ENCODE measurements at regions not wholly inside any gene's neighbourhood (a gene's known extent, or its start where the extent isn't known, plus 50 kb on each side); places are given as distances from the start of the nearest gene placed in this dataset.

GRCh38 chr10:129388435-129388834 is 78.6 kb upstream of the MGMT start:
- Histone ChIP-seq H3K4me3 (ENCODE audit: low read depth in 1 of 2, low read length in 2 of 2) (no peak overlapping the region), H3K79me2 (ENCODE audit: insufficient read depth, low read length) (no peaks in the 10 kb centered on the region), H3K9ac (ENCODE audit: low read depth, low read length) (no peak overlapping the region), H2AFZ (ENCODE audit: low read depth, low read length) (no peak overlapping the region), H3K27ac (ENCODE audit: low read length) (no peak overlapping the region), H3K4me1 (ENCODE audit: insufficient read depth, low read length) (no peaks in the 10 kb centered on the region), H3K36me3 (ENCODE audit: insufficient read depth, low read length) (no peaks in the 10 kb centered on the region), H3K9me3 (ENCODE audit: insufficient read depth, low read length, severe bottlenecking) (no peaks in the 10 kb centered on the region), H3K4me2 (ENCODE audit: insufficient read depth, low read length) (no peak overlapping the region), H3K27me3 (ENCODE audit: insufficient read depth, low read length, poor library complexity) (no peaks in the 10 kb centered on the region), H4K20me1 (ENCODE audit: insufficient read depth, low read length) (no peaks in the 10 kb centered on the region)
- DNase-seq (no peak), ATAC-seq (ENCODE audit: insufficient read depth, low read depth) (no peak)
- TF ChIP-seq, protein P1, sequence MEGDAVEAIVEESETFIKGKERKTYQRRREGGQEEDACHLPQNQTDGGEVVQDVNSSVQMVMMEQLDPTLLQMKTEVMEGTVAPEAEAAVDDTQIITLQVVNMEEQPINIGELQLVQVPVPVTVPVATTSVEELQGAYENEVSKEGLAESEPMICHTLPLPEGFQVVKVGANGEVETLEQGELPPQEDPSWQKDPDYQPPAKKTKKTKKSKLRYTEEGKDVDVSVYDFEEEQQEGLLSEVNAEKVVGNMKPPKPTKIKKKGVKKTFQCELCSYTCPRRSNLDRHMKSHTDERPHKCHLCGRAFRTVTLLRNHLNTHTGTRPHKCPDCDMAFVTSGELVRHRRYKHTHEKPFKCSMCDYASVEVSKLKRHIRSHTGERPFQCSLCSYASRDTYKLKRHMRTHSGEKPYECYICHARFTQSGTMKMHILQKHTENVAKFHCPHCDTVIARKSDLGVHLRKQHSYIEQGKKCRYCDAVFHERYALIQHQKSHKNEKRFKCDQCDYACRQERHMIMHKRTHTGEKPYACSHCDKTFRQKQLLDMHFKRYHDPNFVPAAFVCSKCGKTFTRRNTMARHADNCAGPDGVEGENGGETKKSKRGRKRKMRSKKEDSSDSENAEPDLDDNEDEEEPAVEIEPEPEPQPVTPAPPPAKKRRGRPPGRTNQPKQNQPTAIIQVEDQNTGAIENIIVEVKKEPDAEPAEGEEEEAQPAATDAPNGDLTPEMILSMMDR (IDR thresholded peaks at IDR 0.05; ENCODE audit: borderline replicate concordance, extremely low read depth, low read length, poor library complexity, severe bottlenecking) = no peak
- TF ChIP-seq EZH2 (IDR thresholded peaks at IDR 0.05; ENCODE audit: borderline replicate concordance, low read depth, low read length, severe bottlenecking) = no peak

- Histone ChIP-seq H4K20me1 (ENCODE audit: insufficient read depth, low read length) (no peaks in the 10 kb centered on the region), H3K27ac (ENCODE audit: low read length) (no peak overlapping the region), H3K9me3 (ENCODE audit: insufficient read depth, low read length, severe bottlenecking) (no peaks in the 10 kb centered on the region), H3K9ac (ENCODE audit: low read depth, low read length) (no peak overlapping the region), H3K4me3 (ENCODE audit: low read depth in 1 of 2, low read length in 2 of 2) (no peak overlapping the region), H3K36me3 (ENCODE audit: insufficient read depth, low read length) (no peaks in the 10 kb centered on the region), H3K27me3 (ENCODE audit: insufficient read depth, low read length, poor library complexity) (no peaks in the 10 kb centered on the region), H3K4me2 (ENCODE audit: insufficient read depth, low read length) (no peak overlapping the region), H3K4me1 (ENCODE audit: insufficient read depth, low read length) (no peaks in the 10 kb centered on the region), H2AFZ (ENCODE audit: low read depth, low read length) (no peak overlapping the region), H3K79me2 (ENCODE audit: insufficient read depth, low read length) (no peaks in the 10 kb centered on the region)
- no peak for DNase-seq
- TF ChIP-seq, protein P1 (IDR thresholded peaks at IDR 0.05; ENCODE audit: borderline replicate concordance, extremely low read depth, low read length, poor library complexity, severe bottlenecking) = no peak
- no peak for TF ChIP-seq EZH2 (IDR thresholded peaks at IDR 0.05; ENCODE audit: borderline replicate concordance, low read depth, low read length, severe bottlenecking)
- ATAC-seq (ENCODE audit: insufficient read depth, low read depth) = no peak
Observed at GRCh38 chr10:129389194-129389593, 77.8 kb upstream of the MGMT start.

DNA sequence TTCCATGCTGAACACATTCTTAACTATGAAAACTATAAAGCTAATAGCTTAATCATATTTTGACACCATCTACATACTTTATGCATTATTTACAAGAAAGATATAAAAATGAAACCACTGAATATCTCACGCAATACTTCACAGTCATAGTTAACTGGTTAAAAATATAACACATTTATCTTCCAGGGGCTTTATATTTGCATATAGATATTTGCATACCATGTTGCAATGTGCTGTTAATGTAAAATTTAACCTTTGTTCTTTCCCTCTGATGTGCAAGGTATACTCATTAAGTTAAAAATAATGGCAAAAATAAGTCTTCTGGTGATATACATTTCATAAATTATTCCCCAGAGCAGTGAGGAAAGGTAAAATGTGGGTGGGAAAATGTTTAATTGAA is 76.9 kb upstream of the MGMT start:
- ATAC-seq (ENCODE audit: insufficient read depth, low read depth) (no peak), DNase-seq (no peak)
- peaks cover 2% of the 10 kb centered on the region for H3K27me3 ChIP-seq (ENCODE audit: insufficient read depth, low read length, poor library complexity)
- H3K36me3 ChIP-seq (ENCODE audit: insufficient read depth, low read length) = no peaks in the 10 kb centered on the region
- no peaks in the 10 kb centered on the region for H3K9me3 ChIP-seq (ENCODE audit: insufficient read depth, low read length, severe bottlenecking)
- H3K4me3 ChIP-seq (ENCODE audit: low read depth in 1 of 2, low read length in 2 of 2) = no peak overlapping the region
- no peak overlapping the region for H2AFZ ChIP-seq (ENCODE audit: low read depth, low read length)
- H4K20me1 ChIP-seq (ENCODE audit: insufficient read depth, low read length) = no peaks in the 10 kb centered on the region
- H3K4me1 ChIP-seq (ENCODE audit: insufficient read depth, low read length) = no peaks in the 10 kb centered on the region
- no peak overlapping the region for H3K4me2 ChIP-seq (ENCODE audit: insufficient read depth, low read length)
- H3K9ac ChIP-seq (ENCODE audit: low read depth, low read length) = no peak overlapping the region
- TF ChIP-seq EZH2 (IDR thresholded peaks at IDR 0.05; ENCODE audit: borderline replicate concordance, low read depth, low read length, severe bottlenecking) = no peak
- TF ChIP-seq, protein P1 (IDR thresholded peaks at IDR 0.05; ENCODE audit: borderline replicate concordance, extremely low read depth, low read length, poor library complexity, severe bottlenecking) = no peak
- no peaks in the 10 kb centered on the region for H3K79me2 ChIP-seq (ENCODE audit: insufficient read depth, low read length)
- H3K27ac ChIP-seq (ENCODE audit: low read length) = no peak overlapping the region

DNA sequence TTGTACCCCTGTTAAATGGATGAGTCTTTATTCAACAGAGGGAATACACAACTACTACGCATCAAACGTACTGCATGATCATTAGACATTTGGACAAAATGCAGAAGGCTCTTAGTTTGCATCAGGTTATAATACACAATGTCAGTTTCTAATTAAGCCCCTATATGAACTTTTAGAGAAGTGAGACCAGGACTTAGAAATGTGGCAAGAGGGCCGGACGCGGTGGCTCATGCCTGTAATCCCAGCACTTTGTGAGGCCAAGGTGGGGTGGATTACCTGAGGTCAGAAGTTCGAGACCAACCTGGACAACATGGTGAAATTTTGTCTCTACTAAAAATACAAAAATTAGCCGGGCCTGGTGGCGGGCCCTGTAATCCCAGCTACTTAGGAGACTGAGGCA is 76.3 kb upstream of the MGMT start:
- no peak for TF ChIP-seq EZH2 (IDR thresholded peaks at IDR 0.05; ENCODE audit: borderline replicate concordance, low read depth, low read length, severe bottlenecking)
- TF ChIP-seq, protein P1 (IDR thresholded peaks at IDR 0.05; ENCODE audit: borderline replicate concordance, extremely low read depth, low read length, poor library complexity, severe bottlenecking) = no peak

More for the DNA sequence above, 76.3 kb upstream of the MGMT start:
- Histone ChIP-seq H3K79me2 (ENCODE audit: insufficient read depth, low read length) (no peaks in the 10 kb centered on the region), H3K9me3 (ENCODE audit: insufficient read depth, low read length, severe bottlenecking) (no peaks in the 10 kb centered on the region), H3K27ac (ENCODE audit: low read length) (no peak overlapping the region), H3K4me1 (ENCODE audit: insufficient read depth, low read length) (no peaks in the 10 kb centered on the region), H3K4me3 (ENCODE audit: low read depth in 1 of 2, low read length in 2 of 2) (no peak overlapping the region), H2AFZ (ENCODE audit: low read depth, low read length) (no peak overlapping the region), H3K36me3 (ENCODE audit: insufficient read depth, low read length) (no peaks in the 10 kb centered on the region), H3K4me2 (ENCODE audit: insufficient read depth, low read length) (no peak overlapping the region), H3K9ac (ENCODE audit: low read depth, low read length) (no peak overlapping the region), H4K20me1 (ENCODE audit: insufficient read depth, low read length) (no peaks in the 10 kb centered on the region), H3K27me3 (ENCODE audit: insufficient read depth, low read length, poor library complexity) (peaks cover 3% of the 10 kb centered on the region)
- ATAC-seq (ENCODE audit: insufficient read depth, low read depth) (no peak), DNase-seq (no peak)
